ENCODE measurements at regions not wholly inside any gene's neighbourhood (a gene's known extent, or its start where the extent isn't known, plus 50 kb on each side); places are given as distances from the start of the nearest gene placed in this dataset.

- Mint-ChIP-seq H3K27me3 (ENCODE audit: low read depth, unreplicated experiment) (peaks cover 23% of the 10 kb centered on the region), H3K27ac (ENCODE audit: unreplicated experiment) (no peak overlapping the region), H3K4me1 (ENCODE audit: low read depth, unreplicated experiment) (peaks cover 5% of the 10 kb centered on the region), H3K4me3 (ENCODE audit: unreplicated experiment) (no peak overlapping the region), H3K9me3 (ENCODE audit: unreplicated experiment) (peaks cover 4% of the 10 kb centered on the region), H3K36me3 (ENCODE audit: low read depth, unreplicated experiment) (no peaks in the 10 kb centered on the region)
- Histone ChIP-seq H3K27me3 (ENCODE audit: insufficient read depth, low read length) (no peaks in the 10 kb centered on the region), H3K4me1 (ENCODE audit: insufficient read depth, low read length) (no peaks in the 10 kb centered on the region), H3K9me3 (ENCODE audit: insufficient read depth, low read depth, low read length) (no peaks in the 10 kb centered on the region), H3K4me3 (ENCODE audit: insufficient read depth, low read depth, low read length) (no peak overlapping the region), H2AFZ (ENCODE audit: low read depth, low read length) (no peak overlapping the region), H3K27ac (ENCODE audit: low read depth, low read length) (no peak overlapping the region), H3K36me3 (ENCODE audit: insufficient read depth, low read length) (no peaks in the 10 kb centered on the region), H4K20me1 (ENCODE audit: insufficient read depth, low read length) (no peaks in the 10 kb centered on the region), H3K4me2 (ENCODE audit: low read length) (no peak overlapping the region), H3K79me2 (ENCODE audit: insufficient read depth, low read length) (no peaks in the 10 kb centered on the region), H3K9ac (ENCODE audit: low read length) (no peak overlapping the region)
- DNase-seq (ENCODE audit: low read depth) (no peak), FAIRE-seq (no peak)
- no peak for TF ChIP-seq CTCF (IDR thresholded peaks at IDR 0.05; ENCODE audit: insufficient read depth, low read depth, low read length)
- no peak for TF ChIP-seq EZH2 (IDR thresholded peaks at IDR 0.05; ENCODE audit: insufficient read depth, low read length)
These were observed 361.5 kb downstream of the PTPRU start for GRCh38 chr1:29597861-29598260.

DNA sequence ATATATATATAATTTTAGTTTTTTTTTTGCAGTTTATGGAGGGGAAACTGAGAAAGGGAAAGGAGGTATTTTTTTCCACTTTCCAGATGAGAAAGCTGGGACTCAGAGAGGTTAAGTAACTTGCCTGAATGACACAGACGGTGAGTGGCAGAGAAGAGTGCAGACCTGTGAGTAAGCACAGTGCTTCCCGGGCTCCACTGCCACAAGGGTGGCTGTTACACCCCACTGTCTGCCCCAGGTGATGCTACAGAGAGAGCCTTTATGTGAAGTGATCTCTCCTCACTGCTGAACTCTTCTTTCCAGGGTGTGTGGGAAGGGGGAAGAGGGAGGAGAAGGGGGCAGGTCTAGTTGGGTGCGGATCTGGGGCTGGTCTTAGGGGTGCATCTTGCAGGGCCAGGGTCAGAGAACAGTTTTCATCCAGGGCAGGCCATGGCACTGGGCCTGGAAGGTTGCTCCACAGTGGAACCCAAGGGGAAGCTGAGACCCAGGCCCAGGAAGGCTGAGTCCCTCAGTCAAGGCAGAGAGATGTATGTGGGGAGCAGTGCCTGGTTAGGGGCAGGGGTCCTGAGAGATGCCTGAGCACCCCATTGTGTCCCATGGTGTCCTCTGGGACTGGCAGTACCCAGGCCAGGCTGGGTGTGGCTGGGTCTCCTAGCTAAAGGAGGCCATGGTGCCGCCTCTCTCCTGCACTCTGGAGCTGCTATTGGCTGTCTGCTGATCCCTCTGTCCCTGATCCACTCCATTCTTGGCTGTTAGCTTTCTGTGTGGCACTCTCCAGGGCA is 357.5 kb downstream of the PTPRU start:
- Mint-ChIP-seq H3K27ac (ENCODE audit: unreplicated experiment) (no peak overlapping the region), H3K36me3 (ENCODE audit: low read depth, unreplicated experiment) (peaks cover 2% of the 10 kb centered on the region), H3K4me3 (ENCODE audit: unreplicated experiment) (no peak overlapping the region), H3K27me3 (ENCODE audit: low read depth, unreplicated experiment) (peaks cover 12% of the 10 kb centered on the region), H3K9me3 (ENCODE audit: unreplicated experiment) (peaks cover 3% of the 10 kb centered on the region), H3K4me1 (ENCODE audit: low read depth, unreplicated experiment) (peaks cover 13% of the 10 kb centered on the region)
- no peaks in the 10 kb centered on the region for H3K9me3 ChIP-seq (ENCODE audit: insufficient read depth, low read depth, low read length)
- no peak for TF ChIP-seq CTCF (IDR thresholded peaks at IDR 0.05; ENCODE audit: insufficient read depth, low read depth, low read length)
- TF ChIP-seq EZH2 (IDR thresholded peaks at IDR 0.05; ENCODE audit: insufficient read depth, low read length): no peak
- H3K4me1 ChIP-seq (ENCODE audit: insufficient read depth, low read length): peaks cover 10% of the 10 kb centered on the region
- no peak overlapping the region for H3K27ac ChIP-seq (ENCODE audit: low read depth, low read length)
- no peak overlapping the region for H3K9ac ChIP-seq (ENCODE audit: low read length)
- H2AFZ ChIP-seq (ENCODE audit: low read depth, low read length): no peak overlapping the region
- no peaks in the 10 kb centered on the region for H3K79me2 ChIP-seq (ENCODE audit: insufficient read depth, low read length)
- H3K27me3 ChIP-seq (ENCODE audit: insufficient read depth, low read length): no peaks in the 10 kb centered on the region
- DNase-seq (ENCODE audit: low read depth): no peak
- H3K36me3 ChIP-seq (ENCODE audit: insufficient read depth, low read length): no peaks in the 10 kb centered on the region
- no peak overlapping the region for H3K4me2 ChIP-seq (ENCODE audit: low read length)
- H4K20me1 ChIP-seq (ENCODE audit: insufficient read depth, low read length): no peaks in the 10 kb centered on the region
- no peak for FAIRE-seq
- H3K4me3 ChIP-seq (ENCODE audit: insufficient read depth, low read depth, low read length): no peak overlapping the region

GRCh38 chr1:29592731-29593130 is 356.4 kb downstream of the PTPRU start:
- Histone ChIP-seq H3K79me2 (ENCODE audit: insufficient read depth, low read length) (no peaks in the 10 kb centered on the region), H3K4me1 (ENCODE audit: insufficient read depth, low read length) (peaks cover 10% of the 10 kb centered on the region), H3K9me3 (ENCODE audit: insufficient read depth, low read depth, low read length) (no peaks in the 10 kb centered on the region), H3K27me3 (ENCODE audit: insufficient read depth, low read length) (no peaks in the 10 kb centered on the region), H2AFZ (ENCODE audit: low read depth, low read length) (peak overlapping the region; percentile 81), H3K9ac (ENCODE audit: low read length) (no peak overlapping the region), H3K4me2 (ENCODE audit: low read length) (no peak overlapping the region), H3K4me3 (ENCODE audit: insufficient read depth, low read depth, low read length) (no peak overlapping the region), H3K27ac (ENCODE audit: low read depth, low read length) (no peak overlapping the region), H4K20me1 (ENCODE audit: insufficient read depth, low read length) (no peaks in the 10 kb centered on the region), H3K36me3 (ENCODE audit: insufficient read depth, low read length) (no peaks in the 10 kb centered on the region)
- Mint-ChIP-seq H3K27ac (ENCODE audit: unreplicated experiment) (no peak overlapping the region), H3K4me3 (ENCODE audit: unreplicated experiment) (no peak overlapping the region), H3K27me3 (ENCODE audit: low read depth, unreplicated experiment) (peaks cover 7% of the 10 kb centered on the region), H3K36me3 (ENCODE audit: low read depth, unreplicated experiment) (peaks cover 2% of the 10 kb centered on the region), H3K4me1 (ENCODE audit: low read depth, unreplicated experiment) (peaks cover 13% of the 10 kb centered on the region), H3K9me3 (ENCODE audit: unreplicated experiment) (peaks cover 3% of the 10 kb centered on the region)
- peak; percentile 4 for DNase-seq (ENCODE audit: low read depth)
- TF ChIP-seq EZH2 (IDR thresholded peaks at IDR 0.05; ENCODE audit: insufficient read depth, low read length): no peak
- TF ChIP-seq CTCF (IDR thresholded peaks at IDR 0.05; ENCODE audit: insufficient read depth, low read depth, low read length): no peak
- no peak for FAIRE-seq
